ENCODE measurements at regions not wholly inside any gene's neighbourhood (a gene's known extent, or its start where the extent isn't known, plus 50 kb on each side); places are given as distances from the start of the nearest gene placed in this dataset.

GRCh38 chr3:70386846-70387245, 74.4 kb upstream of the MDFIC2 start:
- no peak for TF ChIP-seq POLR2A (IDR thresholded peaks at IDR 0.05)
- TF ChIP-seq CTCF (IDR thresholded peaks at IDR 0.05) = no peak
